OCI-LY7 (cell line): ENCODE measurements at regions not wholly inside any gene's neighbourhood (a gene's known extent, or its start where the extent isn't known, plus 50 kb on each side); places are given as distances from the start of the nearest gene placed in this dataset.

Experiments used
- CTCF ChIP-seq: fragments of 200-600 bp; sonication (generic); conservative IDR thresholded peaks from 2 replicates; pipeline ENCODE4 v1.5.1; 2014; ENCODE audit warnings: mild to moderate bottlenecking, antibody characterized with exemption, low read length, moderate library complexity, mixed read lengths
- EZH2phosphoT487 ChIP-seq: fragments of 200-600 bp; sonication (generic); IDR thresholded peaks from 2 replicates; pipeline ENCODE4 v1.6.1; 2018; ENCODE audit warnings: low read depth, borderline replicate concordance, mild to moderate bottlenecking, mixed run types, antibody characterized with exemption, low read length, moderate library complexity, mixed read lengths

- no peak for TF ChIP-seq EZH2phosphoT487
- TF ChIP-seq CTCF, result no peak
Observed at GRCh38 chr1:184896000-184896399, 78.3 kb downstream of the NIBAN1 start.
